AG10803 (cell line): ENCODE measurements at regions not wholly inside any gene's neighbourhood (a gene's known extent, or its start where the extent isn't known, plus 50 kb on each side); places are given as distances from the start of the nearest gene placed in this dataset.

Source experiments
- DNase-seq: peaks from one replicate; pipeline ENCODE4 v3.0.0; 2010; ENCODE audit warnings: low read depth
- H3K4me3 ChIP-seq: 2 replicates; pipeline ENCODE4 v1.5.1; 2011; ENCODE audit warnings: mild to moderate bottlenecking, low read length, control low read depth
- TF ChIP-seq, protein P1 (sequence below): conservative IDR thresholded peaks from 2 replicates; pipeline ENCODE4 v1.5.1; 2011; ENCODE audit warnings: mild to moderate bottlenecking, low read length, control low read depth, inconsistent platforms

DNA sequence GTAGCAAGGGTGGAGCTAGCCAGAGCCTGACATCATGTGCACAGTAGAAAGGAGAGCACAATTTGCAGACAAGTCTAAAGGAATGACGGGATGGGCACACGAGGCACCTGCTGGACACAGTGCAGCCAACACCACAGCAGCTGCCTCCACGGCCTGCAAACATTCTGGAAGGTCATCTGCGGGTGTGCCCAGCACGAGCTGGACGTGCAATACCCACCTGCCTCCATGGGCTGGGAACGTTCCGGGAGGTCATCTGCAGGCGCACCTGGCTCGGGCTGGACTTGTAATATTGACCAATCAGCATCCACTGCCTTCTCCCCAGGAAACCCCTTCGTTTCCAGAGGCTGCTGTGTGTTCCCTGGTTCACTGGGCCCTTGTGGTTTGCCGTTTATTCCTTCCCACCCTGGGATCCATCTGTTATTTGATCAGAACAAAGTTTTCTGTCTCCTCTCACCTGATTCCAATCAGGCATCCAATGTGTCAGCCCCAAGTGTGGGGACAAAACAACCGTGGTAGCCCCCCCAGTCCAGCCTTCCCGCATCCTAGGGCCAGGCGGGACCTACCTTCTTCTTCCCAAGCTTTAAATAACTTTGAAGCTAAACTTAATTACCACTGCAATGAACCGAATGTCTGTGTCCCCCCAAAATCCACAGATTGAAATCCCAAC lies 243.4 kb upstream of the PPP2R2D start:
- H3K4me3 ChIP-seq = no peak overlapping the region
- DNase-seq = no peak
- TF ChIP-seq, protein P1, sequence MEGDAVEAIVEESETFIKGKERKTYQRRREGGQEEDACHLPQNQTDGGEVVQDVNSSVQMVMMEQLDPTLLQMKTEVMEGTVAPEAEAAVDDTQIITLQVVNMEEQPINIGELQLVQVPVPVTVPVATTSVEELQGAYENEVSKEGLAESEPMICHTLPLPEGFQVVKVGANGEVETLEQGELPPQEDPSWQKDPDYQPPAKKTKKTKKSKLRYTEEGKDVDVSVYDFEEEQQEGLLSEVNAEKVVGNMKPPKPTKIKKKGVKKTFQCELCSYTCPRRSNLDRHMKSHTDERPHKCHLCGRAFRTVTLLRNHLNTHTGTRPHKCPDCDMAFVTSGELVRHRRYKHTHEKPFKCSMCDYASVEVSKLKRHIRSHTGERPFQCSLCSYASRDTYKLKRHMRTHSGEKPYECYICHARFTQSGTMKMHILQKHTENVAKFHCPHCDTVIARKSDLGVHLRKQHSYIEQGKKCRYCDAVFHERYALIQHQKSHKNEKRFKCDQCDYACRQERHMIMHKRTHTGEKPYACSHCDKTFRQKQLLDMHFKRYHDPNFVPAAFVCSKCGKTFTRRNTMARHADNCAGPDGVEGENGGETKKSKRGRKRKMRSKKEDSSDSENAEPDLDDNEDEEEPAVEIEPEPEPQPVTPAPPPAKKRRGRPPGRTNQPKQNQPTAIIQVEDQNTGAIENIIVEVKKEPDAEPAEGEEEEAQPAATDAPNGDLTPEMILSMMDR = no peak

DNA sequence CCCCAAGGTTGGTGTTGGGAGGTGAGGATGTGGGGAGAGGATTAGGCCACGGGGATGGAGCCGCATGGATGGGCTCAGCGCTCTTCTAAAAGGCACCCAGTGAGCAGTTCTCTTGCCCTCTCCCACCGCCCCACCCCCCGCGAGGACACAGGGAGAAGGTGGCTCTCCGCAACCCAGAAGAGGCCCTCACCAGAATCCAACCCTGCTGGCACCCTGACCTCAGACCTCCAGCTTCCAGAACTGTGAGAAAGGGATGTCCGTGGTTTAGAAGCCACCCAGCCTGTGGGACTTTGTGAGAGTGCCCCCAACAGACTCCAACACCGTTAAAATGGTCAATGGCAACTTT lies 242.8 kb upstream of the PPP2R2D start:
- no peak overlapping the region for H3K4me3 ChIP-seq
- DNase-seq = no peak
- TF ChIP-seq, protein P1 = no peak

DNA sequence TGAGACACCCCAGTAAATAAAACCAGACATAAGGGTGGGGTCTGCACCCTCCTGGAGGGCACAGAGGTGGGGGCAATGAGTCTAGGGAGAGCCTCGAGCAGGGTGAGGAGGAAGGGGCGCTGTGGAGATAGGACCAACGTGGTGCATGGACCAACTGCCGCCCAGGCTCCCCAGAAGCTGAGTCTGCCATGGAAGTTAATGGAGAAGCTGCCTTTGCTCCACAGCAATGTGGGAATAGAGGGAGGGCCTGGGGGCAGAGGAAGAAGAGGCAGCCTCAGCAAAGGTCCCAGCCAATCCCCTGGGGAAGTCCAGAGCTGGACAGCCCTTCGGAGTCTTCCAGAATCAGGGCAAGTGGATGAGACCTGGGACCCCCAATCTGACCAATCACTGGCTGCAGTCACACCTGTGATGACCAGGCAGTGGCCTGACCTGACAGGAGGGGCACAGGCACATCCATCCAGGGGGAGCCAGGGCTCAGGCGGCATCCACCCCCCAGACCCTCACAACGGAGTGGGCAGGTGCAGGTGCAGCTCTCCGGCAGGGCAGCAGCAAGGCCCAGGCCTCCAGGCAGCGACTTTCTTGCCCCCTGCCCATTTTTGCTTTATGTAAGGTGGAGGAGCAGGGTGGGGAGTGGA lies 242.2 kb upstream of the PPP2R2D start:
- no peak overlapping the region for H3K4me3 ChIP-seq
- TF ChIP-seq, protein P1 = no peak
- DNase-seq = no peak

DNA sequence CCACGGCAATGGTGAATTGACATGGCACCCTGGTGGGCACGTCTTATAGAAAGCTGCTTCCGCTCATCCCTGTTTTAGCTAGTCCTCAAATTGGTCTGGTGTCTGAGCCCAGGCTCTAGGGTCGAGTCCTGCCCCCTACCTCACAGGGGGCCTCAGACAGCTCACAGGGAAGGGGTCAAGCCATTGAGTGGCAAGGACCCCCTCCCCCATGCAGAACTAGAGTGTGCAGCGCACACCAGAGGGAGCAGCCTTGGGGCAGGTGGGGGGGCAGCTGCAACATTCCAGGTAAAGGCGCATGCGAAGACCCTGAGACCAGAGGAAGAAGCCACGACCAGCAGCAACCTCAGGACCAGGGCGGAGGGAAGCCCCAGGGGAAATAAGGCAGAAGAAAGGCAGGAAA lies 240.4 kb upstream of the PPP2R2D start:
- TF ChIP-seq, protein P1 = no peak
- H3K4me3 ChIP-seq = no peak overlapping the region
- no peak for DNase-seq

DNA sequence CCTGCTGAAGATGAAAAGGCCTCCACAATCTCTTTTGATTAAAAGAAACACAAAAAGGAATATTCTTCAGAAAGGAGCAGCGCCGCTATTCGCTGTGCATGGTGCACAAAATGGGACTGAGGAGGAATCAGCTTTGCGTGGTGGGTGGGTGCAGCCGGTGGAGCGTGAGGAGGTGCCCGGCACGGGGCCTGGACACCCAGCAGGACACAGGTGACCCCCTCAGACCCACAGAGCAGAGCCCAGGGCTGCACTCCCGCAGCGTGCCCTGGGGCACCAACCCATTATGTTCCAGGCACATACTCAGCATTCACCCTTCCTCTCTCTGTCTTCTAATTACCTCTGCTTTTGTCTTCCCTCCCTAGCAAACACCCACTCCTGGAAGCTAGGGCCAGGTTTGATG lies 238.0 kb upstream of the PPP2R2D start:
- TF ChIP-seq, protein P1 = no peak
- no peak overlapping the region for H3K4me3 ChIP-seq
- no peak for DNase-seq

DNA sequence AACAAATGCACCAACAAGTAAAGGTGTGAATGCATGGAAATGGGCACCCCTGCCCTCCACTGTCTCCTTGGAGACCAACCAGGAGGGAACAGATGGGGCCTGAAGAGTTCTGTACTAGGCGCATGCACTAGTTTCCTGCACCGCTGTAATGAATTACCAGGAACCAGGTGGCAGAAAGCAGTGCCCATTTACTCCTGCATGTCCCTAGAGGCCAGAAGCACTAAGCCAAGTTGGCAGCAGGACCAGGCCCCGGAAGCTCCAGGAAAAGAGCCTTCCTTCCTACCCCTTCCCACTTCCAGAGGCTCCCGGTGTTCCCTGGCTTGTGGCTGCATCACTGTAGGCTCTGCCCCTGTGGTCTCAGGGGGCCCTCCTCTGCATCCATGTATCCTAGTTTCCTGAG lies 237.5 kb upstream of the PPP2R2D start:
- no peak for DNase-seq
- H3K4me3 ChIP-seq = no peak overlapping the region
- TF ChIP-seq, protein P1 = no peak

DNA sequence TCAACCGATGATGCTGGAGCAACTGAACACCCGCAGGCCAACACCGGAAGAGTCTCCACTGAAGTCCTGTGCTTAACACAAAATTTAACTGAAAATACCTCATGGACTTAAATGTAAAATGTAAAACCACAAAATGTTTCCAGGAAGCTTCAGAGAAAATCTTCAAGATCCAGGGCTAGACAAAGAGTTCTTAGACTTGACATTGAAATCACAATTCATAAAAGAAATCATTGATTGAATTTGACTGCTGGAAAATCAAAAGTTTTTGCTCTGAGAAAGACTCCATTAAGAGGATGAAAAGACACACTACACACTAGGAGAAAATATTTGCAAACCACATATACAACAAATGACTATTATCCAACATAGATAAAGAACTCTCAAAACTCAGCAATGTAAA lies 234.7 kb upstream of the PPP2R2D start:
- H3K4me3 ChIP-seq = no peak overlapping the region
- no peak for DNase-seq
- TF ChIP-seq, protein P1 = no peak
